IMR-90 (cell line): ENCODE measurements at regions not wholly inside any gene's neighbourhood (a gene's known extent, or its start where the extent isn't known, plus 50 kb on each side); places are given as distances from the start of the nearest gene placed in this dataset.

Source experiments
- ATAC-seq: fragments of 200-7000 bp; cut with Tn5 transposase; 2 replicates; pipeline ENCODE4 v1.9.1; 2020; ENCODE audit warnings: low read depth, mild to moderate bottlenecking, moderate library complexity
- BruUV-seq: library from RNA; stranded (reverse); fragments of 400-500 nt; replicated peaks from 2 replicates; lab custom pipeline; 2021; lab: Mats Ljungman, UMichigan
- CTCF ChIA-PET: fragments of 300-600 bp; formaldehyde crosslinking; extraction: SDS; loops from one replicate; lab custom pipeline; 2021; ENCODE audit warnings: antibody characterized with exemption; lab: Yijun Ruan, JAX
- POLR2A ChIA-PET: fragments of 300-600 bp; sonication (Branson Sonifier 250); formaldehyde crosslinking; loops from one replicate; lab custom pipeline; 2022; ENCODE audit warnings: antibody characterized with exemption; ENCODE audit not compliant: unreplicated experiment; lab: Charles Lee
- DNase-seq: peaks from one replicate; pipeline ENCODE4 v3.0.0; 2013
- H2AFZ ChIP-seq: replicated peaks from 2 replicates; pipeline ENCODE3; 2013; ENCODE audit warnings: low read length, mild to moderate bottlenecking; ENCODE audit not compliant: poor library complexity
- H2AK5ac ChIP-seq: 2 replicates; pipeline ENCODE4 v1.6.1; 2013; ENCODE audit warnings: low read depth, low read length, inconsistent platforms
- H2AK9ac ChIP-seq: replicated peaks from 2 replicates; pipeline ENCODE3; 2013; ENCODE audit warnings: mild to moderate bottlenecking, low read depth, low read length, moderate library complexity; ENCODE audit not compliant: poor library complexity
- H2BK120ac ChIP-seq: 2 replicates; pipeline ENCODE4 v1.6.1; 2013; ENCODE audit warnings: low read depth, low read length, inconsistent platforms
- H2BK15ac ChIP-seq: 3 replicates; pipeline ENCODE4 v1.6.1; 2013; ENCODE audit warnings: low read depth, low read length, inconsistent platforms
- H2BK20ac ChIP-seq: 2 replicates; pipeline ENCODE4 v1.6.1; 2013; ENCODE audit warnings: low read depth, mild to moderate bottlenecking, inconsistent platforms, low read length, moderate library complexity
- H2BK5ac ChIP-seq: 2 replicates; pipeline ENCODE4 v1.6.1; 2013; ENCODE audit warnings: mild to moderate bottlenecking, low read depth, low read length, inconsistent platforms; ENCODE audit not compliant: poor library complexity, severe bottlenecking
- H3K14ac ChIP-seq: replicated peaks from 2 replicates; pipeline ENCODE4 v1.6.1; 2013; ENCODE audit warnings: low read depth, low read length, inconsistent platforms
- H3K18ac ChIP-seq: 2 replicates; pipeline ENCODE4 v1.6.1; 2013; ENCODE audit warnings: low read depth, low read length, control low read depth
- H3K23ac ChIP-seq: 2 replicates; pipeline ENCODE4 v1.6.1; 2013; ENCODE audit warnings: low read depth, low read length, inconsistent platforms
- H3K27ac ChIP-seq: 2 replicates; pipeline ENCODE4 v1.5.1; 2013; ENCODE audit warnings: mild to moderate bottlenecking, control low read depth, low read length; ENCODE audit not compliant: insufficient read depth
- H3K27me3 ChIP-seq: 2 replicates; pipeline ENCODE4 v1.6.1; 2013; ENCODE audit warnings: low read length; ENCODE audit not compliant: control insufficient read depth, insufficient read depth
- H3K36me3 ChIP-seq: 2 replicates; pipeline ENCODE4 v1.6.1; 2013; ENCODE audit warnings: low read length, mixed read lengths; ENCODE audit not compliant: control insufficient read depth, insufficient read depth
- H3K4ac ChIP-seq: 2 replicates; pipeline ENCODE4 v1.6.1; 2013; ENCODE audit warnings: low read depth, low read length, inconsistent platforms
- H3K4me1 ChIP-seq: 2 replicates; pipeline ENCODE4 v1.6.1; 2013; ENCODE audit warnings: low read length, mixed read lengths; ENCODE audit not compliant: control insufficient read depth, insufficient read depth
- H3K4me2 ChIP-seq: 2 replicates; pipeline ENCODE4 v1.6.1; 2013; ENCODE audit warnings: low read depth, mild to moderate bottlenecking, control low read depth, low read length, moderate library complexity
- H3K4me3 ChIP-seq: 2 replicates; pipeline ENCODE4 v1.5.1; 2013; ENCODE audit warnings: low read depth, mild to moderate bottlenecking, control low read depth, low read length, moderate library complexity; ENCODE audit not compliant: insufficient read depth
- H3K56ac ChIP-seq: 2 replicates; pipeline ENCODE4 v1.6.1; 2013; ENCODE audit warnings: low read length, inconsistent platforms; ENCODE audit not compliant: insufficient read depth; ENCODE audit errors: extremely low read depth
- H3K79me1 ChIP-seq, 2 experiments: 2 replicates each; pipeline ENCODE4 v1.6.1; 2013; ENCODE audit warnings: low read length in 2 of 2, inconsistent platforms in 1 of 2, low read depth in 1 of 2
- H3K9ac ChIP-seq: 2 replicates; pipeline ENCODE4 v1.6.1; 2013; ENCODE audit warnings: low read depth, low read length, control low read depth
- H3K9me1 ChIP-seq: 2 replicates; pipeline ENCODE4 v1.6.1; 2013; ENCODE audit warnings: low read length, inconsistent platforms; ENCODE audit not compliant: insufficient read depth
- H3K9me3 ChIP-seq: 2 replicates; pipeline ENCODE4 v1.6.1; 2013; ENCODE audit warnings: low read length; ENCODE audit not compliant: control insufficient read depth, insufficient read depth
- H4K20me1 ChIP-seq: 2 replicates; pipeline ENCODE4 v1.6.1; 2013; ENCODE audit warnings: low read length, inconsistent platforms; ENCODE audit not compliant: insufficient read depth
- H4K5ac ChIP-seq: 2 replicates; pipeline ENCODE4 v1.6.1; 2013; ENCODE audit warnings: mild to moderate bottlenecking, low read depth, low read length, control low read depth
- H4K8ac ChIP-seq, 2 experiments: 2 replicates each; pipeline ENCODE4 v1.6.1; 2013; ENCODE audit warnings: low read depth in 2 of 2, low read length in 2 of 2, control low read depth in 1 of 2, inconsistent platforms in 1 of 2
- H4K91ac ChIP-seq: 2 replicates; pipeline ENCODE4 v1.6.1; 2013; ENCODE audit warnings: low read depth, low read length, inconsistent platforms; ENCODE audit not compliant: insufficient read depth
- BHLHE40 ChIP-seq: fragments of 150-350 bp; IDR thresholded peaks from 2 replicates; pipeline ENCODE4 v1.6.1; 2016; ENCODE audit warnings: mild to moderate bottlenecking, low read depth, low read length
- CEBPB ChIP-seq: IDR thresholded peaks from 2 replicates; pipeline ENCODE4 v1.6.1; 2012; ENCODE audit warnings: low read depth, low read length, improper control_type of control experiment
- CHD1 ChIP-seq: IDR thresholded peaks from 2 replicates; pipeline ENCODE4 v1.6.1; 2012; ENCODE audit warnings: low read depth, low read length, improper control_type of control experiment
- CTCF ChIP-seq: conservative IDR thresholded peaks from 2 replicates; pipeline ENCODE4 v1.5.1; 2012; ENCODE audit warnings: mild to moderate bottlenecking, low read depth, low read length, improper control_type of control experiment
- FOS ChIP-seq: fragments of 150-350 bp; IDR thresholded peaks from 2 replicates; pipeline ENCODE4 v1.6.1; 2016; ENCODE audit warnings: low read depth, low read length
- MAFK ChIP-seq: IDR thresholded peaks from 2 replicates; pipeline ENCODE4 v1.6.1; 2012; ENCODE audit warnings: low read depth, low read length, improper control_type of control experiment
- MAZ ChIP-seq: IDR thresholded peaks from 2 replicates; pipeline ENCODE4 v1.6.1; 2012; ENCODE audit warnings: low read depth, mild to moderate bottlenecking, low read length, improper control_type of control experiment, moderate library complexity, borderline replicate concordance
- MXI1 ChIP-seq: IDR thresholded peaks from 2 replicates; pipeline ENCODE4 v1.6.1; 2012; ENCODE audit warnings: low read depth, mild to moderate bottlenecking, low read length, moderate library complexity, borderline replicate concordance
- NFE2L2 ChIP-seq: fragments of 150-350 bp; IDR thresholded peaks from 2 replicates; pipeline ENCODE4 v1.6.1; 2016; ENCODE audit warnings: low read depth, mild to moderate bottlenecking, low read length
- POLR2A ChIP-seq: IDR thresholded peaks from 2 replicates; pipeline ENCODE4 v1.6.1; 2012; ENCODE audit warnings: mild to moderate bottlenecking, low read depth, low read length
- RAD21 ChIP-seq: IDR thresholded peaks from 2 replicates; pipeline ENCODE4 v1.6.1; 2012; ENCODE audit warnings: low read length, improper control_type of control experiment
- RCOR1 ChIP-seq: IDR thresholded peaks from 2 replicates; pipeline ENCODE4 v1.6.1; 2012; ENCODE audit warnings: mild to moderate bottlenecking, low read length, improper control_type of control experiment; ENCODE audit not compliant: insufficient replicate concordance
- SMC3 ChIP-seq: fragments of 150-350 bp; IDR thresholded peaks from 2 replicates; pipeline ENCODE4 v1.6.1; 2016; ENCODE audit warnings: low read depth, mild to moderate bottlenecking, antibody characterized with exemption, low read length, moderate library complexity
- USF2 ChIP-seq: fragments of 150-350 bp; IDR thresholded peaks from 2 replicates; pipeline ENCODE4 v1.6.1; 2017; ENCODE audit warnings: mild to moderate bottlenecking, antibody characterized with exemption, low read length, low read depth
- WGBS, 2 experiments: methylation state at CpG; one replicate each; pipeline versions ENCODE4 v1.1.5 to v1.1.7; 2013; ENCODE audit warnings: missing lambda C conversion rate in 2 of 2; ENCODE audit not compliant: insufficient read length in 1 of 2; ENCODE audit errors: extremely low coverage in 2 of 2; 5-methylcytosine and 5-hydroxymethylcytosine counted together
- dilution Hi-C: fragments of 300-500 bp; cut with HindIII; formaldehyde crosslinking; loops from one replicate; pipeline ENCODE4 v1.14.3; 2018; ENCODE audit warnings: low sequenced_read_pairs; ENCODE audit not compliant: unreplicated experiment
- in situ Hi-C: fragments of 300-500 bp; cut with MboI; formaldehyde crosslinking; loops from 3 replicates; pipeline ENCODE4 v1.14.3; 2019; ENCODE audit warnings: low sequenced_read_pairs, inconsistent platforms, mixed read lengths
- intact Hi-C: fragments of 100-400 bp; cut with micrococcal nuclease; formaldehyde crosslinking; loops from 2 replicates; pipeline ENCODE4 v1.10.0; 2022
- TF ChIP-seq, protein P1 (sequence below): fragments of 150-350 bp; IDR thresholded peaks from 2 replicates; pipeline ENCODE4 v1.6.1; 2016; ENCODE audit warnings: low read depth, mild to moderate bottlenecking, low read length, moderate library complexity, borderline replicate concordance

DNA sequence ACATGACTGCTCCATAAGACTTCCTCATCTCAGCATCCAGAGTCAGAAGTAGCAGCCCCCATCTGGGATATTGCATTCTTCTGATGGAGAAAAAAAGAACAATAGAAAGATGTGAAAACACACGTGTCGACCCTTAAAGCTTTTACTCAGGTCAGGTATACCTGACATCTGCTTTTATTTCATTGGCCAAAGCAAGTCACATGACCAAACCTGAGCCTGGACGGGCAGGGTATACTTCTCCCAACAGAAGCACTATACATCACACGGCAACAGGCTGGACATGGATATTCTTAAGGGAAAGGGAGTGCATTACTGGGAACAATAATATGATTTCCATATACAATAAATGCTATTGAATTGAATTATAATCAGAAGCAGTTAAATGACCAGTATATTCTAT, 243.3 kb downstream of the LMO4 start:
- no TSS peak for BruUV-seq
- intact Hi-C loops: no loop called here
- POLR2A ChIA-PET: no interaction called here

More for the DNA sequence above, 243.3 kb downstream of the LMO4 start:
- no peak overlapping the region for H3K9ac ChIP-seq
- TF ChIP-seq MAFK (no peak), CHD1 (no peak), CTCF (no peak), RCOR1 (no peak), FOS (no peak), RAD21 (no peak), BHLHE40 (no peak), NFE2L2 (no peak), CEBPB (no peak), SMC3 (no peak), POLR2A (no peak), USF2 (no peak), MXI1 (no peak), MAZ (no peak)
- TF ChIP-seq, protein P1, sequence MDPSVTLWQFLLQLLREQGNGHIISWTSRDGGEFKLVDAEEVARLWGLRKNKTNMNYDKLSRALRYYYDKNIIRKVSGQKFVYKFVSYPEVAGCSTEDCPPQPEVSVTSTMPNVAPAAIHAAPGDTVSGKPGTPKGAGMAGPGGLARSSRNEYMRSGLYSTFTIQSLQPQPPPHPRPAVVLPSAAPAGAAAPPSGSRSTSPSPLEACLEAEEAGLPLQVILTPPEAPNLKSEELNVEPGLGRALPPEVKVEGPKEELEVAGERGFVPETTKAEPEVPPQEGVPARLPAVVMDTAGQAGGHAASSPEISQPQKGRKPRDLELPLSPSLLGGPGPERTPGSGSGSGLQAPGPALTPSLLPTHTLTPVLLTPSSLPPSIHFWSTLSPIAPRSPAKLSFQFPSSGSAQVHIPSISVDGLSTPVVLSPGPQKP: no peak
- no peak overlapping the region for H3K18ac ChIP-seq
- H2BK15ac ChIP-seq: no peak overlapping the region
- no peaks in the 10 kb centered on the region for H3K9me3 ChIP-seq
- H3K4ac ChIP-seq: no peak overlapping the region
- H2AFZ ChIP-seq: no peak overlapping the region
- no peak overlapping the region for H2BK20ac ChIP-seq
- dilution Hi-C loops: no loop called here
- no peak overlapping the region for H3K4me3 ChIP-seq
- no peak overlapping the region for H2BK120ac ChIP-seq
- no peak overlapping the region for H3K23ac ChIP-seq
- no peak overlapping the region for H3K56ac ChIP-seq
- no peaks in the 10 kb centered on the region for H3K36me3 ChIP-seq
- no peaks in the 10 kb centered on the region for H4K20me1 ChIP-seq
- H4K91ac ChIP-seq: no peak overlapping the region
- H2BK5ac ChIP-seq: no peak overlapping the region
- H4K5ac ChIP-seq: no peak overlapping the region
- no peak overlapping the region for H2AK9ac ChIP-seq
- no peaks in the 10 kb centered on the region for H3K79me1 ChIP-seq
- no peak for DNase-seq
- H3K27me3 ChIP-seq: no peaks in the 10 kb centered on the region
- in situ Hi-C loops: no loop called here
- ATAC-seq: no peak
- no peaks in the 10 kb centered on the region for H3K9me1 ChIP-seq
- no peak overlapping the region for H3K14ac ChIP-seq
- no peaks in the 10 kb centered on the region for H3K4me1 ChIP-seq
- no peak overlapping the region for H3K4me2 ChIP-seq
- no CpG with 5 or more reads among the region's 4 CpGs for WGBS, 2 experiments
- H3K27ac ChIP-seq: no peak overlapping the region
- no peak overlapping the region for H2AK5ac ChIP-seq
- no peak overlapping the region for H4K8ac ChIP-seq
- CTCF ChIA-PET: no interaction called here
